HUES64 (cell line): ENCODE measurements at regions not wholly inside any gene's neighbourhood (a gene's known extent, or its start where the extent isn't known, plus 50 kb on each side); places are given as distances from the start of the nearest gene placed in this dataset.

Source experiments
- H3K27ac ChIP-seq: 2 replicates; pipeline ENCODE4 v1.7.0; 2013; ENCODE audit warnings: low read depth, low read length, inconsistent platforms
- H3K27me3 ChIP-seq: 2 replicates; pipeline ENCODE4 v1.6.1; 2013; ENCODE audit warnings: mild to moderate bottlenecking, low read length; ENCODE audit not compliant: insufficient read depth
- H3K36me3 ChIP-seq: 2 replicates; pipeline ENCODE4 v1.6.1; 2013; ENCODE audit warnings: mild to moderate bottlenecking, low read length; ENCODE audit not compliant: insufficient read depth
- H3K4me1 ChIP-seq: 2 replicates; pipeline ENCODE4 v1.6.1; 2013; ENCODE audit warnings: mild to moderate bottlenecking, low read length, moderate library complexity; ENCODE audit not compliant: insufficient read depth
- H3K4me3 ChIP-seq: 2 replicates; pipeline ENCODE4 v1.5.1; 2013; ENCODE audit warnings: mild to moderate bottlenecking, low read length, moderate library complexity
- H3K9ac ChIP-seq: 2 replicates; pipeline ENCODE4 v1.6.1; 2013; ENCODE audit warnings: mild to moderate bottlenecking, low read depth, low read length
- H3K9me3 ChIP-seq: 2 replicates; pipeline ENCODE4 v1.6.1; 2013; ENCODE audit warnings: low read depth, low read length; ENCODE audit not compliant: insufficient read depth
- WGBS: fragments of 150-250, 120-280 bp; methylation state at CpG from one replicate; pipeline ENCODE4 v1.1.7; 2013; ENCODE audit warnings: missing lambda C conversion rate; 5-methylcytosine and 5-hydroxymethylcytosine counted together

DNA sequence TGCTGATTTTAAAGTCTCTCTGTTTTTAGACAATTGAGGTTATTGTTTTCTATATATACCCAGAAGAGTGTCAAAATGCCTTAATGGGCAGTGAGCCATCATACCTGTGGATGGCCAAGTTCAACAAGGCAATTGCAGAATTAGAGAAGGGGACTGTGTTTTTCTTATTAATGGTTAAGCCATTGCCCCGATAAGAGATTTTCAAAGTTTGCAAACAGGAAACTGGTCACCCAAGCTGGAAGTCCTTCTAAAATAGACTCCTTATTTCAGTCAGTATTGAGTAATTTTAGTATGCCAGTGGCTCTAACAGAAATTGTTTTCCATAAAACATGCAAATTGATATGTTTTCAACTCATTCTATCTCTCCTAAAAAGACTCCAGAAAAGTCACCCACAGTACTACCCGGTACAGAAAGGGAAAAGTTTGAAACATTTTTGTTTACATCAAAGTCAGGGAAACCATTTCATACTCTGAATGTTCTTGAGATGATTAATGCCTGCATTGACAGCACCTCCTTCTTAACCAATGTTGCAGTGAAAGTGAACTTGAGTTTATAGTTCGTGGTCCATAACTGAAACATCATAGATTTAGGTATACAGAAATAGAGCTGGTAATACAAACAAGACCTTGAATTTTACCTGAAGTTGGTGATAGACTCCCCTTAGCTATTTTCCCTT, 191.1 kb downstream of the TMX1 start:
- peaks cover 10% of the 10 kb centered on the region for H3K4me1 ChIP-seq
- no peak overlapping the region for H3K9ac ChIP-seq
- H3K36me3 ChIP-seq, result no peaks in the 10 kb centered on the region
- 98% methylated on average over 2 of the region's 3 CpGs for WGBS
- H3K4me3 ChIP-seq, result no peak overlapping the region
- H3K27me3 ChIP-seq, result no peaks in the 10 kb centered on the region
- H3K9me3 ChIP-seq, result no peaks in the 10 kb centered on the region
- no peak overlapping the region for H3K27ac ChIP-seq

DNA sequence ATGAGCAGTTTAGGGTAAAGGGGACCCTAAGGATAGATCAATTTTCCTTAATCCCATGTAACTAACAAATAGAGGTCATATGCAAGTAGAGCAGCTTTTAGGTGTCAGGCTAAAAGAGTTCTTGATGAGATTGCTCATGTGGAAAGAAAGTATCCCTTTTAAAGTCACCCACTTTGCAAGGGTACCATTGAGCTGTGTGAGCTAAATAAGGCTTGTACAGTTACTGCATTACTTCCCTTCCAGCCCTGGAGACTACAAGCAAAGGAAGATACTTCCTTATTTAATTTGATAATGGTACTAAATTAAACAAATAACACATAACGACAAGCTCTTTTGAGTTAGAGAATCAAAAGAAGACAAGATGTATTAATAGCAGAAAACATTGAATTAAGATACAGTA, 191.7 kb downstream of the TMX1 start:
- no CpG with 5 or more reads among the region's 1 CpG for WGBS
- H3K4me1 ChIP-seq, result peaks cover 10% of the 10 kb centered on the region
- H3K36me3 ChIP-seq, result no peaks in the 10 kb centered on the region
- H3K27ac ChIP-seq, result no peak overlapping the region
- H3K27me3 ChIP-seq, result no peaks in the 10 kb centered on the region
- H3K9me3 ChIP-seq, result no peaks in the 10 kb centered on the region
- no peak overlapping the region for H3K4me3 ChIP-seq
- no peak overlapping the region for H3K9ac ChIP-seq

DNA sequence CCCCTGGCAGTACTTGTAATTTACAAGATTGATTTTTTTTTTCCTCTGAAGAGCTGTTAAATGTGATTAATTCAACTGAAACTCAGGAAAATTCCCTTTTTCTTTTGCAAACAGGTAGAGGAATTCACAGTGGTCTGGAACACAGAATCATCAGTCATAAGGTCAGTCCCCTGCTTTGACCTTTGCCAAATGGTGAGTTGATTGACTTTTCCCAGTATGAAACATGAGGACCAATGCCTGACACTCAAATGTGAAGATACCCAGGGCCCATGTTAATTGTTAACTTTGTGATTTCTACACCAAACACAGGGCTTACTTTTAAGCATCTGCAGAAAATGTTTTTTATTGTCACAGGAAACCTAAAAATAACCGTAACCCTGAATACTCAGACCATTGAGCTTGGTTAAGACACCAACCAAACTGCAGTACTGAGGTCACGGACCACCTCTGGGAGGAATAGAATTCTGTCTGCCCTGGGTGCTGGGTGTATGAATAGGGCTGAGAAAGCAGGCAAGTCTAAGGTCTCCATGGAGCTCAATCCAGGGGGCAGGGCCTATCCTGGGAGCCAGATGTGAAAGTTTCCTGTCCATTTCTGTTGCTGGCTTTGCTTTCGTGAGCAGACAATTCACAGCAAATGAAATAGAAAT, 192.4 kb downstream of the TMX1 start:
- Histone ChIP-seq H3K4me3 (no peak overlapping the region), H3K9me3 (no peaks in the 10 kb centered on the region), H3K4me1 (peaks cover 10% of the 10 kb centered on the region), H3K27ac (no peak overlapping the region), H3K9ac (no peak overlapping the region), H3K27me3 (no peaks in the 10 kb centered on the region), H3K36me3 (no peaks in the 10 kb centered on the region)
- 92% methylated on average over 3 of the region's 3 CpGs for WGBS

DNA sequence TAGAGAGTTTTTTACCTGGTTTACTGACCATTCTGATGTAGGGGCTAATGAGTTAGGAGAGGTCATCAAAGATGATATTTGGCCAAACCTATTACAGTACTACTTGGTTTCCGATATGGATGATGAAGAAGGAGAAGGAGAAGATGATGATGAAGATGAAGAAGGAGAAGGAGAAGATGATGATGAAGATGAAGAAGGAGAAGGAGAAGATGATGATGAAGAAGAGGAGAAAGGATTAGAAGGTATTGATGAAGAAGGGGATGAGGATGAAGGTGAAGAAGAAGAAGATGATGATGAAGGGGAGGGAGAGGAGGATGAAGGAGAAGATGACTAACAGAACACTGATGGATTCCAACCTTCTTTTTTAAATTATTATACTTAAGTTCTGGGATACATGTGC, 196.6 kb downstream of the TMX1 start:
- no peaks in the 10 kb centered on the region; the same call in 1 of the 2 replicates for H3K27me3 ChIP-seq
- no peaks in the 10 kb centered on the region for H3K36me3 ChIP-seq
- no peak overlapping the region for H3K4me3 ChIP-seq
- H3K4me1 ChIP-seq, result peaks cover 14% of the 10 kb centered on the region
- H3K9ac ChIP-seq, result no peak overlapping the region
- WGBS, result 96% methylated on average over 1 of the region's 1 CpG
- no peaks in the 10 kb centered on the region for H3K9me3 ChIP-seq
- no peak overlapping the region for H3K27ac ChIP-seq

DNA sequence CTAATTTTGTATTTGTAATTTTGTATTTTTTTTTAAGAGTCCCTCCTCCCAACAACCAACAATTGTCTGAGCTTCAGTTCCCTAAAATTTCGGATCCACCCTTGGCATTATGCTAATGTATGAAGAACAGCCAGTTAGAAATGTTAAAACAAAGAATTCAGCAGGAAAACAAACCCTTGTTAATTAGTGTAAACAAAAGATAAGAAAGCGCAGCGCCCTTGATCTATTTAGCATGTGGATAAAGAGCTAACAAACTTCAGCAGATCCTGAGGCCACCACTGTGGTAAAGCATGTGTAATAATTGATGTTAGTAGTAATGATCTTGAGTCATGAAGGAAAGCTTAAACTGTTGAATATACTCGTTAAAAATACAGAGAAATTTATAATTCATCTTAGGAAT, 199.8 kb downstream of the TMX1 start:
- peaks cover 18% of the 10 kb centered on the region for H3K4me1 ChIP-seq
- H3K27me3 ChIP-seq, result no peaks in the 10 kb centered on the region; the same call in 1 of the 2 replicates
- H3K9ac ChIP-seq, result no peak overlapping the region
- no peak overlapping the region for H3K27ac ChIP-seq
- no peak overlapping the region for H3K4me3 ChIP-seq
- 22% methylated on average over 3 of the region's 4 CpGs for WGBS
- no peaks in the 10 kb centered on the region for H3K9me3 ChIP-seq
- H3K36me3 ChIP-seq, result no peaks in the 10 kb centered on the region

DNA sequence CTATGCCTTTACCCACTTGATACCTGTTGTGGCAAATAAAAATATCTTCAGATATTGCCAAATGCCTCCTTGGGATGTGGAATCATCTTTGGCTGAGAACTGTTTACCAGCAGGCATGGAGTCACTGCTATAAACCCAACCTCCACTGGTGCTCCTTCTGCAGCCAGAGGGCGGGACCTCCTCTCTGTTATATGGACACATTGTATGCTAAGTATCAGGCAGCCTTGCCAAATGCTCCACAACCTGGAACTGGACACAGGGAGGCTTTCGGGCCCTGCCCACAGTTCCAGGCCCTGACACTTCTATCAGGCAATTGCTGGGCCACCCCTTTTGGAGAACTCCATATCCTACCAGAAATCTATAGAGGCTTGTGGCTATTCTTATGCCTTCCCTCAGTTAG, 201.0 kb downstream of the TMX1 start:
- no peak overlapping the region for H3K27ac ChIP-seq

DNA sequence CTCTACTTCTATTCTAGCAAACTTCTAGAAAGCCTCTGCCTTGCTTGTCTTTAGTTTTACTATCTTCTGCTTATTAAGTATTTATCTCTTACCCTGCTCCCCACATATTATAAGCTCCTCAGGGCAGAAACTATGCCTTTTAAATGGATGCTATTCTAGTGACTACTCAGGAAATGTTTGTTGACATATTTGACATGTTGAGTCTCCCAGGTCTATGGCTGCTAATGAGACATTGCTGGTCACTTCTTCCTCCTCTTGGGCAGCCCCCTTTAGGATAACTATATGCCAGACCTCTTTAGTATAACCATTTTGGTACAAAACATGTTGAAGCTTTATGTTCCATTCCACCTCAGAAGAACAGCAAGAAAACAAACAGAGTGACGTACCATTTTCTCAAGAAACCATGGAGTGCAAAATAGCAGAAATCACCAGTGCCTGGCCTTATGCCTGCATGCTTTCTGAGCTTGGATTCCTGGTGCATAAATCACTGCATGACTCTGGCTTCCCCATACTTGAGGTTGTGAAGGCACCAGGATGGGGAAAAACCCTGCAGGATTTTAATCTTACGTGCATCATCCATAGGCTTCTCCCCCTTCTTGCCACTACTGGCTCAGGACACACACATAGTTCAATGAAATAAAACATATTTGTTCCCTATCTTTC, 202.6 kb downstream of the TMX1 start:
- no peak overlapping the region for H3K9ac ChIP-seq
- 72% methylated on average over 2 of the region's 2 CpGs for WGBS
- H3K27me3 ChIP-seq, result no peaks in the 10 kb centered on the region; the same call in 1 of the 2 replicates
- no peak overlapping the region for H3K4me3 ChIP-seq
- no peaks in the 10 kb centered on the region for H3K36me3 ChIP-seq
- peaks cover 18% of the 10 kb centered on the region for H3K4me1 ChIP-seq
- no peaks in the 10 kb centered on the region for H3K9me3 ChIP-seq
- no peak overlapping the region for H3K27ac ChIP-seq

More for the DNA sequence above, 201.0 kb downstream of the TMX1 start:
- Histone ChIP-seq H3K4me1 (peaks cover 18% of the 10 kb centered on the region), H3K9me3 (no peaks in the 10 kb centered on the region), H3K27me3 (no peaks in the 10 kb centered on the region; the same call in 1 of the 2 replicates), H3K4me3 (no peak overlapping the region), H3K36me3 (no peaks in the 10 kb centered on the region), H3K9ac (no peak overlapping the region)
- 97% methylated on average over 2 of the region's 2 CpGs for WGBS

DNA sequence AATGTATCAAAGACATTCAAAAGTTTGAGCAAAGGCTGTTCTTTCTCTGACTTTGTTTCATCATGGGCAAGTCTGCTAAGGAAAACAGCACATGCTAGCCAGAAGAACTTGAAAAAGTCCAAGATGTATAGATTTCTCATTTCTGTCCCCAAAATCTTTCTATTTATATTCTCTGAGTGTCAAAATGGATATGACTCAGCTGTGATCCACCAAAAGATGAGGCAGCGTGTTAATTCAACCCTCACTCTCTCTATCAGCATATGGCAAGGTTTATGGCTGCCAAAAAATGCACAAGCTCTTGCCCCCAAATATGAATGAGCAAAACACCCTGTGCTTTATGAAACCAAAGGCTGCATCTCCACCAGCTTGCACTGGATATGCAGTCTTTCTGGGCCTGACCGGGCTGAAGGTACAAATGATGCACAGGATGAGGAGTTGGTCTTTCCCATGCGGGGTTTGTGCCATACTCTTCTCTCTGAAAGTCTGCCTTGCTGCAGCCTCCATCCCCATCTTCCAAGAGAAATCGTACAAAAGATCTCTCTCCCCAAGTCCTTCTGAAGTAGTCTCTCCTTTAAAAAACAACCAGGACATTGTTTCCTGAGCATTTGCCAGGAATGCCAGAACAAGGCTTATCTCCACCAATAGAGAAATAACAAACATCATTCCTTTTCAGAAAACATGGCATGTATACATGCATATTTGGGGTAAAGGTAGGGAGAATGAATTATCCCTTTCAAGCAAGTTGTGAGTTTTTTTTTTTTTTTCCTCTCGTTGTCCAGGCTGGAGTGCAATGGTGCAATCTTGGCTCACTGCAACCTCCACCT, 203.4 kb downstream of the TMX1 start:
- H3K4me1 ChIP-seq, result peaks cover 18% of the 10 kb centered on the region
- no peak overlapping the region for H3K9ac ChIP-seq
- H3K27me3 ChIP-seq, result no peaks in the 10 kb centered on the region; the same call in 1 of the 2 replicates
- 88% methylated on average over 5 of the region's 5 CpGs for WGBS
- no peaks in the 10 kb centered on the region for H3K9me3 ChIP-seq
- H3K27ac ChIP-seq, result no peak overlapping the region
- no peaks in the 10 kb centered on the region for H3K36me3 ChIP-seq
- H3K4me3 ChIP-seq, result no peak overlapping the region

DNA sequence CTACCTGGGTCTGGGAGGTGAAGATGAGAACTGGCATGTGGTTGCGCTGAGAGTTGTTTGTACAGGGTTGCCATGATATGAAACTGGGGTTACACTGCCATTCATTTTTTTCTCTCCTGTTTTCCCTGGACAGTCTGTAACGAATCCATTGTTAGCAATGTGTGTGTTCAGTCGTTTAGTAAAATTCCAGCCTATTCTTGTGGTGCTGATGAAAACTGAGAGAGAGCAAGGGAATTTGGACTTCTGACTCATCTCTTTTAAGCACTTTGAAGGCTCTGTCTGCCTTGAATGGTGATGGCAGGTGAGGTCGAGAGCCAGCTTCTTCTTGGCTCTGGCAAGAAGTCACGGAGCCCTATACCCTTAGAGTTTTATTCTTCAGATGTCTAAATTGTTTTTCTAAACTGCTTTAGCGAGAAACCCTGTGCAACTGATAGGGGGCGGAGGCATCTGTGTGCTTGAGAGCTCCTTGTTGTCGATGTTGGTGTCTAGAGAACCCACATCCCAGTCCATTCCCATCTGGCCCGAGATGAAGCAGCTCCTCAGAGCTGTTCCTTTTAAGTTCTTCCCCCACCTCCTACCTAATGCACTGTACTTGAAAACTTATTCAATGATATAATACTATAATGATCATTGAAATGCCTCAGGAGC, 204.4 kb downstream of the TMX1 start:
- H3K4me1 ChIP-seq, result peaks cover 13% of the 10 kb centered on the region
- H3K4me3 ChIP-seq, result no peak overlapping the region
- H3K9ac ChIP-seq, result no peak overlapping the region
- WGBS, result 89% methylated on average over 8 of the region's 9 CpGs
- H3K27ac ChIP-seq, result no peak overlapping the region
- no peaks in the 10 kb centered on the region for H3K9me3 ChIP-seq
- no peaks in the 10 kb centered on the region for H3K27me3 ChIP-seq
- no peaks in the 10 kb centered on the region for H3K36me3 ChIP-seq

DNA sequence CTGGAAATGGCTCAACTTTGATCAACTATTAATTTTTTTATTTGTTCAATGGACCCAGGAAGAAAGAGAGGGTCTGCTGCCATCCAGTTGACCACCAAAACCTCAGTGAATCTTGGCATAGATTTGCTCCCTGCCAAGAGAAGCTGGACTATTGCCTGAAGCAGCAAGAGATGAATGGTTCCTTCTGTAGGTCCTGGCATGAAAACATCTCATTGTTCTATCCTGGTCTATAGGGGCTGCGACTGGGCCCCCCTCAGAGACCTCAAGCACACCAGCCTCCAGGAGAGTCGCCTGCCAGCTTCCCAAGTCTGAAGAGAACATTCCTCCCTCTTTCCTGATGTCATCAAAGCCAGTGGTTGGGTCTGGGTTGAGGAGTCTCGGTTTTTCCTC, 204.9 kb downstream of the TMX1 start:
- Histone ChIP-seq H3K4me3 (no peak overlapping the region), H3K27me3 (no peaks in the 10 kb centered on the region), H3K4me1 (peaks cover 9% of the 10 kb centered on the region), H3K9me3 (no peaks in the 10 kb centered on the region), H3K36me3 (no peaks in the 10 kb centered on the region), H3K9ac (no peak overlapping the region), H3K27ac (no peak overlapping the region)
- 89% methylated on average over 2 of the region's 3 CpGs for WGBS
